Jurkat, Clone E6-1 (cell line): ENCODE measurements at regions not wholly inside any gene's neighbourhood (a gene's known extent, or its start where the extent isn't known, plus 50 kb on each side); places are given as distances from the start of the nearest gene placed in this dataset.
"Not testable (repeated sequence)": the region's sequence is repeated elsewhere in the genome, so short reads cannot be mapped to it uniquely, and the experiment has no call there.

Source experiments
- DNase-seq: peaks from one replicate; pipeline ENCODE4 v3.0.0-alpha.2; 2011; ENCODE audit warnings: low read depth, low spot score
- H3K4me3 ChIP-seq: 2 replicates; pipeline ENCODE4 v1.5.1; 2011; ENCODE audit warnings: mild to moderate bottlenecking, low read length, control low read depth, moderate library complexity

GRCh38 chr3:88732186-88732585 lies 375.2 kb upstream of the EPHA3 start:
- no peak overlapping the region for H3K4me3 ChIP-seq
- DNase-seq = no peak

DNA sequence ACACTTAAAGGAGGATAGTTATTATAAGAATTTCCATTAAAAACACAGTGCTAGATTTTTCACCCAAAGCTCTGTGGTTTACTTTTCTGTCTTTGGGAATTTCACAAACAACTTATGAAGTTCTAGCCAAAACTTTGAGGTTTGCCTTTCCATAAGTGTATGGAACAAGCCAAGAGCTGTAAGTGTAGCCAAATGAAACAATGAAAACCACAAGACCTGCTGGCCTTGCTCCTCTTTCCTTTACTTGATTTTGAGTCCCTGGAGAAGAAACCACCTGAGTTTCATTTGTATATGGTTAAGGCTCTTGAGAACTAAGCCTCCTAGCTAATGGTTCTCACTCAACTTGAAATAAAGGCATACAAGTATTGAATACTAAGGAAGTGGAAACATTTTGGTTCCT lies 365.3 kb upstream of the EPHA3 start:
- H3K4me3 ChIP-seq = no peak overlapping the region
- DNase-seq = no peak

- no peak overlapping the region for H3K4me3 ChIP-seq
Measured at GRCh38 chr3:88742674-88743507, 364.5 kb upstream of the EPHA3 start.

DNA sequence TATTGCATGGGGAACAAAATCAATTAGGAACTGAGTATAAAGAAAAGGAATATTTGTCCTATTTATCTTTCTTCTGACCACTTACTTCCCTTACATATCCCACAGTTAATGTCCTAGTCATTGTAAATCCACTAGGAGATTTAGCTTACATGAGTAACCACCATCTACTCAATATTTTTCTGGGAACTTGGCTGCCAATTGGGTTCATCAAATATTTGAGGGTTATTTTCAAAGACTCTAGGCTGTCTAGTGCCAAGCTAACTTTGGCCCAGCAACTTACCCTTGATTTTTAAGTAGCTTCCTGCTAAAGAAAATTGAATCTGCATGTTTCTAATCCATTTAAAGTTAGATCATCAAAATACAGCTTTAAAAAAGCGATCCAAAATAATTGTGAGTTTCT lies 362.5 kb upstream of the EPHA3 start:
- no peak overlapping the region for H3K4me3 ChIP-seq
- no peak for DNase-seq

More at GRCh38 chr3:88742674-88743507, 364.5 kb upstream of the EPHA3 start:
- DNase-seq = no peak

GRCh38 chr3:88747145-88747544 lies 360.3 kb upstream of the EPHA3 start:
- H3K4me3 ChIP-seq, DNase-seq: not testable (repeated sequence)

DNA sequence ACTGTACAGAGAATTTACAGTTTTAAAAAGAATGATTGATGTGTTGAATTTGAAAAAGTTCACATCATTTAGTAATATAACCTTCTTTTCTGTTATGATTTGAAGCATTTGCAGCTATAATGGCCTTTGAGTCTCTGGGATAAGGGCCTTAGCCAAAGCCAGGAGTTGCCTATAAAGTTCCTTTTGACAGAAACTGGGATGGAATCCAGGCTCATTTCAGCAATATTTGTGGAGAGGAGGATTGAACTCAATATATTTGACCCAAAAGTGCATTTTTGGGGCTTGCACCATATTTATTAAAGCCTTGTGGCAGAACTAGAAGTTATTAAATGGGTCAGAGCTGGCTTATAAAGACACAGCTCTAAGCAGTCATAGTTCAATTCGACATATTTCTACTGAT lies 348.7 kb upstream of the EPHA3 start:
- no peak for DNase-seq
- H3K4me3 ChIP-seq = no peak overlapping the region

GRCh38 chr3:88767746-88768145 lies 339.7 kb upstream of the EPHA3 start:
- H3K4me3 ChIP-seq = no peak overlapping the region
- no peak for DNase-seq

GRCh38 chr3:88773766-88774165 lies 333.7 kb upstream of the EPHA3 start:
- H3K4me3 ChIP-seq = no peak overlapping the region
- no peak for DNase-seq

DNA sequence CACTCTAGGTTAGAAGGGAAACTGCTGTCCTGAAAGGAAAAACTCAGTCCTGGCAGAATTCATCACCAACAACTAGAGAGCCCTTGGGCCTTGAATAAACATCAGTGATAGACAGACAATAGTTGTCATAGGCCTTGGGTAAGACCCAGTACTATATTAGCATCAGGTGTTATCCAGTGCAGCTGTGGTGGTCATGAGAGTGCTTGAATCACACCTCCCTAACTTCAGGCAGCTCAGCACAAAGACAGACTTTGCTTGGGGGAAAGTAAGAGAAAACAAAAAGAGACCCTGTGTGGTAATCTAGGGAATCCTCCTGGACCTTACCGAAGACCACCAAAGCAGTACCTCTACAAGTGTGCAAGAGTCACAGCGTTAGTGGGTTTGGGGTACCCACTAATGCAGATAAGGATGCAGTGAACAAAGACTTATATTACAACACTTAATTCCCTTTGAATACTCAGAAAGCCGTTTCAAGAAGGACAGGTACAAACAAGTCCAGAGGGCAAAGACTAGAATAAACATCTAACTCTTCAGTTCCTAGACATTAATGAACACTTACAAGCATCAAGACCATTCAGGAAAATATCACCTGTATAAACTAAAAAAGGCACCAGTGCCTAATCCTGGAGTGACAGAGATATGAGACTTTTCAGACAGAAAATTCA lies 332.3 kb upstream of the EPHA3 start:
- H3K4me3 ChIP-seq = no peak overlapping the region
- no peak for DNase-seq

DNA sequence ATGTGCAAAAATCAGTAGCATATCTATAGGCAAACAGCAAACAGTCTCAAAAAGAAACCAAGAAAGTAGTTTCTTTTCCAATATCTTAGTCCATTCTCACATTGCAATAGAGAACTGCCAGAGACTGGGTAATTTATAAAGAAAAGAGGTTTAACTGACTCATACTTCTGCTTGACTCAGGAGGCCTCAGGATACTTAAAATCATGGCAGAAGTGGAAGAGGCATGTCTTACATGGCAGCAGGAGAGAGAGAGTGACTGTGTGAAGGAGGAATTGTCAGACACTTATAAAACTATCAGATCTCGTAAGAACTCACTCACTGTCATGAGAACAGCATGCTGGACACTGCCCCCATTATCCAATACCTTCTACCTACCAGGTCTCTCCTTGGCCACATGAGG lies 327.9 kb upstream of the EPHA3 start:
- no peak overlapping the region for H3K4me3 ChIP-seq
- no peak for DNase-seq

- DNase-seq = no peak
- no peak overlapping the region for H3K4me3 ChIP-seq
Measured at GRCh38 chr3:88784925-88785324, 322.5 kb upstream of the EPHA3 start.

GRCh38 chr3:88785841-88786240 lies 321.6 kb upstream of the EPHA3 start:
- DNase-seq = no peak
- H3K4me3 ChIP-seq = no peak overlapping the region

GRCh38 chr3:88795503-88795902 lies 311.9 kb upstream of the EPHA3 start:
- no peak for DNase-seq
- no peak overlapping the region for H3K4me3 ChIP-seq

DNA sequence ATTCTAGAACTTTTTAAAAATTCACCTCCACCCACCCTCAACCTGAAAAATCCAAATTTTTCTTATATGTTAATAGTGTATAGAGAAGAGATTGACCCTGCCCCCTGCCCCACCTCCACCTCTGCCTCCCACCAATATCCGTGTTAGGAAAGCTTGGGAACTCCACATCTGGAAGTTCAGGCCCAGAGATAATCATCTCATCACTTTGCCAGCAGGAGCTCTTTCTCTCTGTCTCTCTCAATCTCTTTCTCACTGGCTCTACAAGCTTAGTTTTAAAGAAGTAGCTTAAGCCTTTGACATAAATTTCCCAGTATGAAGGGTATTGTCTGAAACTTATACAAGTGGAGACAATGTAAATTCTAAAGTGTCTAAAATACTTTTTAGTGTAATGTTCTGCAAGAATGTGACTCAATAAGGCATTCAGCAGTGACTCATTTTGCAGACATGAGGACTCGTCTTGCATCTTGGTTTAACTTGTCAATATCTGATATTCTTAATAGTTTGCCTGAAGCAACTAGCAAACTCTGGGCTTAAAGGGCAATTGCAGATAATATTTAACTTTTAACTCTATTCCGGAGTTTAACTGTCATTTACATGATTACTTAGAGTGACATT lies 299.8 kb upstream of the EPHA3 start:
- DNase-seq = no peak
- H3K4me3 ChIP-seq = no peak overlapping the region

GRCh38 chr3:88809993-88810392 lies 297.4 kb upstream of the EPHA3 start:
- DNase-seq = no peak

GRCh38 chr3:88810455-88810854 lies 297.0 kb upstream of the EPHA3 start:
- DNase-seq = no peak
- H3K4me3 ChIP-seq = no peak overlapping the region

More at GRCh38 chr3:88809993-88810392, 297.4 kb upstream of the EPHA3 start:
- H3K4me3 ChIP-seq = no peak overlapping the region

DNA sequence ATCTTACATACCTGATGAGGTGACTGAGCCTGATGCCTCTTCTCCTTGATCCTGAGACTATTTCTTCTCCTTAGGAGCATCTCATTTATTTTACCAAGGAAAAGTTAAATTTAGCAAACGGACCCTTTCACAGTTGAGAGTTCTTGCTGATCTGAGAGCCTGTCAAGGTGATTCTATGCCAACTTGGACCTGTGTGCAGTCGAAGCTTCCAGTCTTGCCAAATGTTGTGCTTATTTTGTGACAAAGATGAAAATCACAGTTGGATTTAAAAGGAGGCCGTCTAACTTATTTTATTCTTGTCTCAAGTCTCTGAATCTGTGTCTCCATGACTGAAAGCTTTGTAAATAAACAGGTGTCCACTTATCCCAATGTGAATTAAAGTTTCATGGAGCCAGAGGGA lies 296.3 kb upstream of the EPHA3 start:
- H3K4me3 ChIP-seq = no peak overlapping the region
- DNase-seq = no peak

DNA sequence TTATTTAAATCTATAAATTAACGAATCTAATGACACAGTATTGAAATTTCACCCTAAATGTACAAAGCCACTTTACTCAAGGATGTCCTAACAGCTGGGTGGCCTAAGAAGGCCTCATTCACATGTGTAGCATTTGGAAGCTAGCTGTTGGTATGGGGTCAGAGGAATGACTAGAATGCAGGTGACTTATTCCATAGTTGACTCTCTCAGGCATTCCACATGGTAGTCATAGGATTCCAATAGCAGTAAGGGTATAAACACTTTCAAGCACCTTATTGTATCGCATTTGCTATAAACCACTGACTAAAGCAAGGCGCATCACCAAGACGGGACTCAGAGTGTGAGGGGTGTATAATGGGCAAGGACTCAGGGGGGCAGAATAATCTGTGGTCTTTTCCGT lies 294.8 kb upstream of the EPHA3 start:
- H3K4me3 ChIP-seq = no peak overlapping the region
- DNase-seq = no peak

DNA sequence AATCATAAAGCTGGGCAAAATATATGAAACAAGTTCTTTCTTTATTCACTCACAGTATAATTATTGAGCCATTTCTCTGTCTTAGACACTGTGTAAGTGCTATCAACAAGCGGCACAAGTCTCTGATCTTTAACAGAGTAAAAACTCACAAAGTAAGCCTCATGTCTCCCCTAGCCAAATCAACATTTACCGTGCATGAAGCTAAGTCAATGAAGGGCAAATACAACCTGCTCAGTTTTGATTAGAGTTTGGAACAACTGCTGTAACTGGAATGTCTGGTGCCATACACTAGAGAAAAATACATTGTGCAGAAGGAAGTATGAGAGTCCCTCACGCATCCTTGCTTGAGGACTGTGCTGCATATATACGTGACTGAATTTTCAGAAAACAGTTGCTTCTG lies 291.0 kb upstream of the EPHA3 start:
- DNase-seq = no peak
- no peak overlapping the region for H3K4me3 ChIP-seq
